SK-N-SH (cell line): ENCODE measurements at regions not wholly inside any gene's neighbourhood (a gene's known extent, or its start where the extent isn't known, plus 50 kb on each side); places are given as distances from the start of the nearest gene placed in this dataset.

Experiments
- EP300 ChIP-seq, 2 experiments: IDR thresholded peaks; 2 replicates each; pipeline versions ENCODE4 v1.4.0 to v1.6.1; 2012; ENCODE audit warnings: borderline replicate concordance in 1 of 2, low read depth in 1 of 2, low read length in 1 of 2
- JUND ChIP-seq: IDR thresholded peaks from 2 replicates; pipeline ENCODE4 v1.4.0; 2012
- RAD21 ChIP-seq: IDR thresholded peaks from 2 replicates; pipeline ENCODE4 v1.6.1; 2012; ENCODE audit warnings: mild to moderate bottlenecking, low read length
- RXRA ChIP-seq: IDR thresholded peaks from 2 replicates; pipeline ENCODE4 v1.4.0; 2012; ENCODE audit warnings: low read depth, mild to moderate bottlenecking, borderline replicate concordance
- SMC3 ChIP-seq: IDR thresholded peaks from 2 replicates; pipeline ENCODE4 v1.6.1; 2012; ENCODE audit warnings: low read depth, low read length, improper control_type of control experiment
- TAF1 ChIP-seq: IDR thresholded peaks from 2 replicates; pipeline ENCODE4 v1.6.1; 2012; ENCODE audit warnings: low read depth, mild to moderate bottlenecking, low read length, moderate library complexity, borderline replicate concordance
- TCF12 ChIP-seq: IDR thresholded peaks from 2 replicates; pipeline ENCODE4 v1.4.0; 2012
- TEAD4 ChIP-seq: IDR thresholded peaks from 2 replicates; pipeline ENCODE4 v1.4.0; 2012; ENCODE audit warnings: mild to moderate bottlenecking, borderline replicate concordance; ENCODE audit not compliant: insufficient read depth
- TF ChIP-seq, protein P1 (sequence below): fragments of 200-600 bp; sonication (generic); IDR thresholded peaks from 2 replicates; pipeline ENCODE4 v1.6.1; 2017; ENCODE audit warnings: antibody characterized with exemption, mild to moderate bottlenecking, moderate library complexity
- TF ChIP-seq, protein P2 (sequence below): IDR thresholded peaks from 2 replicates; pipeline ENCODE4 v1.6.1; 2012; ENCODE audit warnings: mild to moderate bottlenecking, low read depth, low read length, moderate library complexity

DNA sequence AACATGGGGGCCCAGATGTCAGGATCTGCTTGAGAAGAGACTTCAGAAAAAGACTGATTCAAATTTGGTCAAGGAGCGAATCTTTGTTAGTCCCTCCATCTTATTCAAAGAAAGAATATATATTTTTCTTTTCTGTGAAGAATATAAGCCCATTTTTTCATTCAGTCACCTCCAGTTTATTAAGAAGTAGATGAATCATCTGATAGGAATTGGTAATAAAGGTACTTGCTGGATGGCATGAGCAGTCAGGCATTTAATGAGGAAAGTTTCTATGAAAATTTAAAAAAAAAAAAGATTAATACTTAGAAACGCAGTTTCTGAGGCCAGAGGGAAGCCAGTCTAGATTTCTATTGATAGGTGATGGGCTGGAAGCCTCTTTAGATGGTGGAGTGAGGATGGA lies 373.1 kb upstream of the SMC2 start:
- TF ChIP-seq, protein P1, sequence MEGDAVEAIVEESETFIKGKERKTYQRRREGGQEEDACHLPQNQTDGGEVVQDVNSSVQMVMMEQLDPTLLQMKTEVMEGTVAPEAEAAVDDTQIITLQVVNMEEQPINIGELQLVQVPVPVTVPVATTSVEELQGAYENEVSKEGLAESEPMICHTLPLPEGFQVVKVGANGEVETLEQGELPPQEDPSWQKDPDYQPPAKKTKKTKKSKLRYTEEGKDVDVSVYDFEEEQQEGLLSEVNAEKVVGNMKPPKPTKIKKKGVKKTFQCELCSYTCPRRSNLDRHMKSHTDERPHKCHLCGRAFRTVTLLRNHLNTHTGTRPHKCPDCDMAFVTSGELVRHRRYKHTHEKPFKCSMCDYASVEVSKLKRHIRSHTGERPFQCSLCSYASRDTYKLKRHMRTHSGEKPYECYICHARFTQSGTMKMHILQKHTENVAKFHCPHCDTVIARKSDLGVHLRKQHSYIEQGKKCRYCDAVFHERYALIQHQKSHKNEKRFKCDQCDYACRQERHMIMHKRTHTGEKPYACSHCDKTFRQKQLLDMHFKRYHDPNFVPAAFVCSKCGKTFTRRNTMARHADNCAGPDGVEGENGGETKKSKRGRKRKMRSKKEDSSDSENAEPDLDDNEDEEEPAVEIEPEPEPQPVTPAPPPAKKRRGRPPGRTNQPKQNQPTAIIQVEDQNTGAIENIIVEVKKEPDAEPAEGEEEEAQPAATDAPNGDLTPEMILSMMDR, result no peak
- TF ChIP-seq RXRA (no peak), EP300 (IDR thresholded peaks at IDR 0.05; ENCODE audit: borderline replicate concordance in 1 of 2, low read depth in 1 of 2, low read length in 1 of 2) (no peak), TAF1 (no peak), TCF12 (no peak), JUND (no peak), SMC3 (no peak), RAD21 (no peak), TEAD4 (no peak)
- TF ChIP-seq, protein P2, sequence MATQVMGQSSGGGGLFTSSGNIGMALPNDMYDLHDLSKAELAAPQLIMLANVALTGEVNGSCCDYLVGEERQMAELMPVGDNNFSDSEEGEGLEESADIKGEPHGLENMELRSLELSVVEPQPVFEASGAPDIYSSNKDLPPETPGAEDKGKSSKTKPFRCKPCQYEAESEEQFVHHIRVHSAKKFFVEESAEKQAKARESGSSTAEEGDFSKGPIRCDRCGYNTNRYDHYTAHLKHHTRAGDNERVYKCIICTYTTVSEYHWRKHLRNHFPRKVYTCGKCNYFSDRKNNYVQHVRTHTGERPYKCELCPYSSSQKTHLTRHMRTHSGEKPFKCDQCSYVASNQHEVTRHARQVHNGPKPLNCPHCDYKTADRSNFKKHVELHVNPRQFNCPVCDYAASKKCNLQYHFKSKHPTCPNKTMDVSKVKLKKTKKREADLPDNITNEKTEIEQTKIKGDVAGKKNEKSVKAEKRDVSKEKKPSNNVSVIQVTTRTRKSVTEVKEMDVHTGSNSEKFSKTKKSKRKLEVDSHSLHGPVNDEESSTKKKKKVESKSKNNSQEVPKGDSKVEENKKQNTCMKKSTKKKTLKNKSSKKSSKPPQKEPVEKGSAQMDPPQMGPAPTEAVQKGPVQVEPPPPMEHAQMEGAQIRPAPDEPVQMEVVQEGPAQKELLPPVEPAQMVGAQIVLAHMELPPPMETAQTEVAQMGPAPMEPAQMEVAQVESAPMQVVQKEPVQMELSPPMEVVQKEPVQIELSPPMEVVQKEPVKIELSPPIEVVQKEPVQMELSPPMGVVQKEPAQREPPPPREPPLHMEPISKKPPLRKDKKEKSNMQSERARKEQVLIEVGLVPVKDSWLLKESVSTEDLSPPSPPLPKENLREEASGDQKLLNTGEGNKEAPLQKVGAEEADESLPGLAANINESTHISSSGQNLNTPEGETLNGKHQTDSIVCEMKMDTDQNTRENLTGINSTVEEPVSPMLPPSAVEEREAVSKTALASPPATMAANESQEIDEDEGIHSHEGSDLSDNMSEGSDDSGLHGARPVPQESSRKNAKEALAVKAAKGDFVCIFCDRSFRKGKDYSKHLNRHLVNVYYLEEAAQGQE, result no peak
